HepG2 (cell line): ENCODE measurements at regions not wholly inside any gene's neighbourhood (a gene's known extent, or its start where the extent isn't known, plus 50 kb on each side); places are given as distances from the start of the nearest gene placed in this dataset.

Source experiments
- ATAC-seq: fragments of 200-7000 bp; cut with Tn5 transposase; 3 replicates; pipeline ENCODE4 v1.9.1; 2020; ENCODE audit warnings: mild to moderate bottlenecking, moderate library complexity
- BruUV-seq: library from RNA; stranded (reverse); fragments of 400-500 nt; replicated peaks from 2 replicates; lab custom pipeline; 2021; lab: Mats Ljungman, UMichigan
- CTCF ChIA-PET: fragments of 300-600 bp; formaldehyde crosslinking; extraction: SDS; loops from one replicate; lab custom pipeline; 2021; ENCODE audit warnings: low total read pairs, inconsistent platforms, low intra/inter-chr PET ratio; lab: Yijun Ruan, JAX
- POLR2A ChIA-PET: fragments of 350-600 bp; sonication (Branson Sonifier 250); formaldehyde crosslinking; loops from one replicate; lab custom pipeline; 2020; ENCODE audit warnings: antibody characterized with exemption, inconsistent platforms; lab: Yijun Ruan, JAX
- DNase-seq: peaks from one replicate; pipeline ENCODE4 v3.0.0-alpha.2; 2015; ENCODE audit warnings: low spot score
- FAIRE-seq: peaks from 3 replicates; lab custom pipeline; 2011; peaks lifted over from hg19 to GRCh38; lab: Jason Lieb, UNC
- H2AFZ ChIP-seq: one replicate; pipeline ENCODE4 v1.6.1; 2011; ENCODE audit warnings: low read length, inconsistent platforms
- H3K27ac ChIP-seq: fragments of 300-600 bp; 3 replicates; pipeline ENCODE4 v1.8.0; 2011; ENCODE audit warnings: mixed run types, mild to moderate bottlenecking, mixed read lengths, low read length, inconsistent platforms; ENCODE audit not compliant: insufficient read depth; ENCODE audit errors: extremely low read length
- H3K27me3 ChIP-seq, 2 experiments: fragments of 200-600 bp in 1 of 2; 2 replicates in 1 of 2; 3 replicates in 1 of 2; pipeline versions ENCODE4 v1.6.0 to v1.8.0; 2011; ENCODE audit warnings: low read length in 2 of 2, mild to moderate bottlenecking in 2 of 2, moderate library complexity in 2 of 2, inconsistent platforms in 1 of 2; ENCODE audit not compliant: insufficient read depth in 2 of 2, control insufficient read depth in 1 of 2
- H3K36me3 ChIP-seq, 2 experiments: fragments of 200-600 bp in 1 of 2; replicated peaks in 1 of 2; 2 replicates in 1 of 2; 3 replicates in 1 of 2; pipeline versions ENCODE4 v1.5.1 to v1.8.0; 2011; ENCODE audit warnings: low read length in 2 of 2, inconsistent platforms in 1 of 2; ENCODE audit not compliant: insufficient read depth in 2 of 2, control insufficient read depth in 1 of 2
- H3K4me1 ChIP-seq: 2 replicates; pipeline ENCODE4 v1.5.1; 2012; ENCODE audit warnings: low read length, inconsistent platforms; ENCODE audit not compliant: insufficient read depth
- H3K4me2 ChIP-seq: 2 replicates; pipeline ENCODE4 v1.6.0; 2011; ENCODE audit warnings: low read depth, low read length, inconsistent platforms
- H3K4me3 ChIP-seq, 3 experiments: fragments of 200-600 bp in 1 of 3; sonication (generic), shearing (Covaris generic) in 1 of 3; replicated peaks in 1 of 3; 2 replicates each; pipeline ENCODE4 v1.5.1; 2011 to 2016; ENCODE audit warnings: low read length in 3 of 3, inconsistent platforms in 2 of 3, low read depth in 2 of 3, mild to moderate bottlenecking in 2 of 3, control low read depth in 1 of 3, mixed read lengths in 1 of 3; ENCODE audit not compliant: insufficient read depth in 1 of 3
- H3K79me2 ChIP-seq: one replicate; pipeline ENCODE4 v1.6.1; 2011; ENCODE audit warnings: low read length, inconsistent platforms; ENCODE audit not compliant: insufficient read depth
- H3K9ac ChIP-seq: 2 replicates; pipeline ENCODE4 v1.6.0; 2011; ENCODE audit warnings: mild to moderate bottlenecking, low read depth, low read length, inconsistent platforms; ENCODE audit not compliant: insufficient read depth
- H3K9me3 ChIP-seq: 2 replicates; pipeline ENCODE4 v1.5.1; 2012; ENCODE audit warnings: mild to moderate bottlenecking, low read length
- H4K20me1 ChIP-seq: 2 replicates; pipeline ENCODE4 v1.6.0; 2011; ENCODE audit warnings: inconsistent platforms, mild to moderate bottlenecking, low read length, moderate library complexity; ENCODE audit not compliant: insufficient read depth
- MED8 ChIP-seq: sonication (generic); formaldehyde crosslinking; IDR thresholded peaks from 2 replicates; pipeline ENCODE4 v1.8.1; 2023; ENCODE audit warnings: mild to moderate bottlenecking, missing genetic modification reagents; ENCODE audit not compliant: insufficient replicate concordance
- SMAD9 ChIP-seq: sonication (generic); formaldehyde crosslinking; IDR thresholded peaks from 2 replicates; pipeline ENCODE4 v1.5.1; 2020; ENCODE audit warnings: mild to moderate bottlenecking, missing genetic modification reagents
- ZNF720 ChIP-seq: sonication (generic); formaldehyde crosslinking; IDR thresholded peaks from 2 replicates; pipeline ENCODE4 v1.4.0; 2020; ENCODE audit warnings: missing genetic modification reagents
- whole genome bisulfite sequencing: methylation state at CpG from one replicate; pipeline ENCODE4 v1.1.6; 2017; ENCODE audit warnings: low lambda C conversion rate; 5-methylcytosine and 5-hydroxymethylcytosine counted together
- in situ Hi-C: cut with HindIII; loops from 2 replicates; pipeline ENCODE4 v1.10.0; 2017; ENCODE audit warnings: low pct_unique_long_range_greater_than_20kb; ENCODE audit not compliant: extremely low pct_ligation_motif_present
- intact Hi-C: fragments of 100-400 bp; cut with micrococcal nuclease; formaldehyde crosslinking; loops from one replicate; pipeline ENCODE4 v1.10.0; 2022; ENCODE audit not compliant: unreplicated experiment

- FAIRE-seq (no peak), ATAC-seq (no peak), DNase-seq (no peak)
- no peak for TF ChIP-seq ZNF720 (CRISPR knock-in tag)
- Histone ChIP-seq H2AFZ (no peak overlapping the region), H3K4me1 (no peaks in the 10 kb centered on the region), H3K4me2 (no peak overlapping the region), H3K9ac (no peak overlapping the region), H3K4me3 (no peak overlapping the region), H3K27ac (no peak overlapping the region), H3K27me3 (peaks cover 0 to 4% of the 10 kb centered on the region in 2 experiments; a peak in 1 of 5 replicates), H3K9me3 (no peaks in the 10 kb centered on the region), H3K36me3 (no peaks in the 10 kb centered on the region), H3K79me2 (no peaks in the 10 kb centered on the region), H4K20me1 (no peaks in the 10 kb centered on the region)
- in situ Hi-C loops (no loop called here), intact Hi-C loops (no loop called here)
- 27% methylated on average over 2 of the region's 2 CpGs for WGBS
- CTCF ChIA-PET: no interaction called here
- POLR2A ChIA-PET: no interaction called here
- no TSS peak for BruUV-seq
Measured at GRCh38 chr4:25494166-25494565, 117.1 kb downstream of the ANAPC4 start.

- no peak for ATAC-seq
- H3K4me2 ChIP-seq: no peak overlapping the region
- no peak overlapping the region for H2AFZ ChIP-seq
- no peak overlapping the region for H3K27ac ChIP-seq
- no peak for FAIRE-seq
- POLR2A ChIA-PET: no interaction called here
- H3K9me3 ChIP-seq: no peaks in the 10 kb centered on the region
- DNase-seq: no peak
- H3K4me3 ChIP-seq: no peak overlapping the region
- intact Hi-C loops (no loop called here), in situ Hi-C loops (no loop called here)
- no peaks in the 10 kb centered on the region for H4K20me1 ChIP-seq
- no TSS peak for BruUV-seq
- H3K79me2 ChIP-seq: no peaks in the 10 kb centered on the region
- 0% methylated on average over 2 of the region's 9 CpGs for WGBS
- no peak overlapping the region for H3K9ac ChIP-seq
- no peaks in the 10 kb centered on the region; a peak in 2 of 5 replicates for H3K27me3 ChIP-seq
- no peaks in the 10 kb centered on the region for H3K4me1 ChIP-seq
- TF ChIP-seq SMAD9 (CRISPR knock-in tag) (no peak), MED8 (CRISPR knock-in tag) (no peak)
- TF ChIP-seq, all 625 proteins: peak for 0
- CTCF ChIA-PET: no interaction called here
- no peaks in the 10 kb centered on the region for H3K36me3 ChIP-seq
Measured at GRCh38 chr4:25500626-25501316, 123.7 kb downstream of the ANAPC4 start.
